ENCODE measurements at regions not wholly inside any gene's neighbourhood (a gene's known extent, or its start where the extent isn't known, plus 50 kb on each side); places are given as distances from the start of the nearest gene placed in this dataset.

- TF ChIP-seq PBX3 (IDR thresholded peaks at IDR 0.05) = no peak
- TF ChIP-seq POLR2A (IDR thresholded peaks at IDR 0.05; ENCODE audit: low read length) = no peak
- no peak for TF ChIP-seq ZSCAN20 (CRISPR knock-in tag; IDR thresholded peaks at IDR 0.05)
- no peak for TF ChIP-seq BHLHE40 (IDR thresholded peaks at IDR 0.05; ENCODE audit: low read depth, low read length)
- TF ChIP-seq SMC3 (IDR thresholded peaks at IDR 0.05) = no peak
- TF ChIP-seq USF2 (IDR thresholded peaks at IDR 0.05) = no peak
- no peak for TF ChIP-seq ELK1 (IDR thresholded peaks at IDR 0.05; ENCODE audit: low read depth, low read length)
- no peak for TF ChIP-seq GATA3 (IDR thresholded peaks at IDR 0.05; ENCODE audit: borderline replicate concordance)
These were observed 223.7 kb upstream of the SEMA6D start for GRCh38 chr15:47493357-47494247.

All from A549 (cell line).